ENCODE measurements at regions not wholly inside any gene's neighbourhood (a gene's known extent, or its start where the extent isn't known, plus 50 kb on each side); places are given as distances from the start of the nearest gene placed in this dataset.

DNA sequence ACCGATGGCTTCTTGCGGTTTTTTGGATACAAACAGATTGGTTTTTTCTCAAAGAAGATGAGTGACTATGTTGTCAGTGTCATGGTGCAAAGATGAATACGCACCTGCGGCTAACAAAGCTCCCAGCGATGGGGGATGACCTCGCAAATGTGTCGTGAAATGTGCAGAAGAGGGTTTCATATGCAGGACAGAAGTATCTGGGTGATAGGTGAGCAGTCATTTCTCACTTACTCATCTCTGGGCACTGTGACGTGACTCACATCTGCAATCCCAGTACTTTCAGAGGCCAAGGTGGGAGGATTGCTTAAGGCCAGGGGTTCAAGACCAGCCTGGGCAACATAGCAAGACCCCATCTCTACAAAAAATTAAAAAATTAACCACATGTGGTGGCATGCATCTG is 216.3 kb downstream of the ERMARD start:
- ATAC-seq = no peak
- no peaks in the 10 kb centered on the region for H3K36me3 Mint-ChIP-seq
- H3K4me3 ChIP-seq (ENCODE audit: low read length) = no peak overlapping the region
- H3K4me3 Mint-ChIP-seq = no peak overlapping the region
- no peak for DNase-seq
- no peak overlapping the region for H3K27ac Mint-ChIP-seq
- no peaks in the 10 kb centered on the region for H3K9me3 Mint-ChIP-seq
- WGBS (ENCODE audit: insufficient coverage) = 51% methylated on average over 8 of the region's 8 CpGs
- peaks cover 5 to 12% of the 10 kb centered on the region in 2 donors for H3K4me1 Mint-ChIP-seq
- TF ChIP-seq, protein P1, sequence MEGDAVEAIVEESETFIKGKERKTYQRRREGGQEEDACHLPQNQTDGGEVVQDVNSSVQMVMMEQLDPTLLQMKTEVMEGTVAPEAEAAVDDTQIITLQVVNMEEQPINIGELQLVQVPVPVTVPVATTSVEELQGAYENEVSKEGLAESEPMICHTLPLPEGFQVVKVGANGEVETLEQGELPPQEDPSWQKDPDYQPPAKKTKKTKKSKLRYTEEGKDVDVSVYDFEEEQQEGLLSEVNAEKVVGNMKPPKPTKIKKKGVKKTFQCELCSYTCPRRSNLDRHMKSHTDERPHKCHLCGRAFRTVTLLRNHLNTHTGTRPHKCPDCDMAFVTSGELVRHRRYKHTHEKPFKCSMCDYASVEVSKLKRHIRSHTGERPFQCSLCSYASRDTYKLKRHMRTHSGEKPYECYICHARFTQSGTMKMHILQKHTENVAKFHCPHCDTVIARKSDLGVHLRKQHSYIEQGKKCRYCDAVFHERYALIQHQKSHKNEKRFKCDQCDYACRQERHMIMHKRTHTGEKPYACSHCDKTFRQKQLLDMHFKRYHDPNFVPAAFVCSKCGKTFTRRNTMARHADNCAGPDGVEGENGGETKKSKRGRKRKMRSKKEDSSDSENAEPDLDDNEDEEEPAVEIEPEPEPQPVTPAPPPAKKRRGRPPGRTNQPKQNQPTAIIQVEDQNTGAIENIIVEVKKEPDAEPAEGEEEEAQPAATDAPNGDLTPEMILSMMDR (IDR thresholded peaks at IDR 0.05) = no peak
- intact Hi-C loops (cut with micrococcal nuclease) = no loop called here
- H3K27ac ChIP-seq (ENCODE audit: low read length) = no peak overlapping the region
- no peaks in the 10 kb centered on the region for H3K9me3 ChIP-seq (ENCODE audit: control insufficient read depth, insufficient read depth, low read length)
- no peaks in the 10 kb centered on the region for H3K36me3 ChIP-seq (ENCODE audit: control insufficient read depth, insufficient read depth, low read length)
- H3K27me3 ChIP-seq (ENCODE audit: control insufficient read depth, insufficient read depth, low read length) = no peaks in the 10 kb centered on the region
- peaks cover 16 to 23% of the 10 kb centered on the region in 2 donors for H3K27me3 Mint-ChIP-seq (ENCODE audit: low read depth in 2 of 2)
- H3K4me1 ChIP-seq (ENCODE audit: control insufficient read depth, insufficient read depth, low read length) = no peaks in the 10 kb centered on the region

DNA sequence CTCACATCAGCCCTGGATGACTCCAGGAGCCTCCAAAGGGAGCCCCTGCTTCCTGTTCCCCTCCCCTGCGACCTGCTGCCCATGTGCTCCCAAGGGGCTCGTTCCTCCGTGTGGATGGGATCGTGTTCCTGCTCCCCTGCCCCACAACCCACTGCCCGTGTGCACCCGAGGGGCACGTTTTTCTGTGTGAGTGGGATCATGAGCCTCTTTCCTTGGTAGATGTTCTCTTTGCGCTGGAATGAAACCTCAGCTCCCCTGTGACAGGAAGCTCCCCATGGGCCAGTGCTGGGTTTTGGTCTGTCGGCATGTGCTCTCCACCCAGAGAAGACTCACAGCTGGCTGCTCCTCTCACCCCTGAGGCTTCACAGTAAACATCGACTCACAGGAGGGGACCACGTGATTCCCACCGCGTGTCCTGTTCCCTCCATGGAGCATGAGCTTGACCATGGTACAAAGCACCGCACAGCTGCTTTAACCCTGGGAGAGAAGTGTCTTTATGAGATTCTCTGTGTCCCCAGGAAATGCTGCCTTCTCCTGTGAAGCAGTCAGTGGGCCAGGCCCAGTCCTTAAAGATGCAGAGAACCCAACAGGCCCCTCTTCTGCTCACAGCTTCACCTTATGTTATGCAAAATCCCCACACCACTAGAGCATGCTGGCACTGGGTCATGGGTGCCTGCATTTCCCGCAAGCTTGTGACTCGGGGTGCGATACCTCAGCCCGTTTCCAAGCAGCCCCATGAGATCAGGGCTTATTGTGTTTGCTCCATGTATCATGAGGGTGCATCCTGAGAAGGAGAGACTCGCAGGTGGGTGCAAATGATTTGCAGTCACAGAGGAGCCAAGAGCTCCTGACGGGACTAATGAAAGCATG is 215.1 kb downstream of the ERMARD start:
- Mint-ChIP-seq H3K27ac (no peak overlapping the region), H3K4me1 (peaks cover 5 to 12% of the 10 kb centered on the region in 2 donors), H3K27me3 (ENCODE audit: low read depth in 2 of 2) (peaks cover 16 to 28% of the 10 kb centered on the region in 2 donors), H3K9me3 (no peaks in the 10 kb centered on the region), H3K4me3 (no peak overlapping the region), H3K36me3 (no peaks in the 10 kb centered on the region)
- Histone ChIP-seq H3K9me3 (ENCODE audit: control insufficient read depth, insufficient read depth, low read length) (no peaks in the 10 kb centered on the region), H3K4me3 (ENCODE audit: low read length) (no peak overlapping the region), H3K27me3 (ENCODE audit: control insufficient read depth, insufficient read depth, low read length) (no peaks in the 10 kb centered on the region), H3K36me3 (ENCODE audit: control insufficient read depth, insufficient read depth, low read length) (no peaks in the 10 kb centered on the region), H3K27ac (ENCODE audit: low read length) (no peak overlapping the region), H3K4me1 (ENCODE audit: control insufficient read depth, insufficient read depth, low read length) (peaks cover 8% of the 10 kb centered on the region)
- DNase-seq = no peak
- intact Hi-C loops (cut with micrococcal nuclease) = no loop called here
- peak in 1 of 3 donors; percentile 28 for ATAC-seq
- 80% methylated on average over 20 of the region's 20 CpGs for WGBS (ENCODE audit: insufficient coverage)
- TF ChIP-seq, protein P1 (IDR thresholded peaks at IDR 0.05) = no peak

DNA sequence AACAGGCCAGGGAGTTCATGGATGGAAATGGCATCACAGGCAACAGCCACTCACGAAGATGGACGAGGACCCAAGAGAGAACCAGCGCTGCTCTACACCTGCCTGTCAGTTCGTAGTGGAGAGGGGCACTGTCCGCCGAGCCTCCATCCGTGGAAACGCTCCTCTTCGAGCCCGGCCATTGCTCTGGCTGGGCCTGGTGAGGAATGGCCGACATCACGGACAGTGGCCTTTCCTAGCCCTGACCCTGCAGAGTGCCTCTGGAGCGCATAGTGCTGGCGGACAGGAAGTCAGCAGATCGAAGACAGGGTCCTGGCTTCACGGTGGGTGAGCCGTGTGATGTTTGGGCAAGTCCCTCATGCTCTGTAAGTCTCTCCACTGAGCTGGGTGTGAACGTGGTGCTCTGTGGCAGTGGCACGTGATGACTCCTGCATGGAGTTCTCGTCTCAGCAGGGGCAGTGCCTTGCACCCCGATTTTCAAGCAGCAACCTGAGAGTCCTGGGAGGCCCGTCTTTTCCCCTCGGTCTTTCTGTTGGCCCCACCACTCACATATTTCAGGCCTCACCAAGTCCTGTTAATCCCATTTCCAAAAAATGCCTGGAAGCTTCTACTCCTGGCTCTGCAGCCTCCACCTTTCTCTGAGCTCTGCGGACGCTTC is 214.4 kb downstream of the ERMARD start:
- H3K9me3 ChIP-seq (ENCODE audit: control insufficient read depth, insufficient read depth, low read length) = no peaks in the 10 kb centered on the region
- intact Hi-C loops (cut with micrococcal nuclease) = no loop called here
- H3K27ac ChIP-seq (ENCODE audit: low read length) = no peak overlapping the region
- Mint-ChIP-seq H3K27me3 (ENCODE audit: low read depth in 2 of 2) (peaks cover 16 to 30% of the 10 kb centered on the region in 2 donors), H3K9me3 (no peaks in the 10 kb centered on the region), H3K36me3 (no peaks in the 10 kb centered on the region), H3K4me3 (no peak overlapping the region), H3K4me1 (peaks cover 5 to 12% of the 10 kb centered on the region in 2 donors), H3K27ac (no peak overlapping the region)
- no peaks in the 10 kb centered on the region for H3K36me3 ChIP-seq (ENCODE audit: control insufficient read depth, insufficient read depth, low read length)
- 87% methylated on average over 25 of the region's 25 CpGs for WGBS (ENCODE audit: insufficient coverage)
- TF ChIP-seq, protein P1 (IDR thresholded peaks at IDR 0.05) = no peak
- H3K4me3 ChIP-seq (ENCODE audit: low read length) = no peak overlapping the region
- H3K4me1 ChIP-seq (ENCODE audit: control insufficient read depth, insufficient read depth, low read length) = peaks cover 16% of the 10 kb centered on the region
- no peak for DNase-seq
- ATAC-seq = no peak
- H3K27me3 ChIP-seq (ENCODE audit: control insufficient read depth, insufficient read depth, low read length) = peaks cover 5% of the 10 kb centered on the region

Data from natural killer cell (primary cell).